Mesenchymal stem cell (in vitro differentiated cells and primary cell): ENCODE measurements at regions not wholly inside any gene's neighbourhood (a gene's known extent, or its start where the extent isn't known, plus 50 kb on each side); places are given as distances from the start of the nearest gene placed in this dataset.

Source experiments
- DNase-seq: peaks from one replicate; pipeline ENCODE4 v3.0.0-alpha.2; 2013
- H2AFZ ChIP-seq: one replicate; pipeline ENCODE4 v1.6.1; 2013; ENCODE audit warnings: low read depth, mild to moderate bottlenecking, control low read depth, inconsistent platforms, low read length, moderate library complexity
- H2AK5ac ChIP-seq: 2 replicates; pipeline ENCODE4 v1.6.1; 2013; ENCODE audit warnings: low read length, moderate library complexity, mild to moderate bottlenecking, inconsistent platforms; ENCODE audit not compliant: severe bottlenecking
- H2BK120ac ChIP-seq: one replicate; pipeline ENCODE4 v1.6.1; 2013; ENCODE audit warnings: low read depth, mild to moderate bottlenecking, inconsistent platforms, low read length, moderate library complexity
- H2BK12ac ChIP-seq, 2 experiments: one replicate each; pipeline ENCODE4 v1.6.1; 2013; ENCODE audit warnings: inconsistent platforms in 2 of 2, low read length in 2 of 2, mild to moderate bottlenecking in 2 of 2, moderate library complexity in 2 of 2, control low read depth in 1 of 2
- H2BK15ac ChIP-seq: one replicate; pipeline ENCODE4 v1.6.1; 2013; ENCODE audit warnings: mild to moderate bottlenecking, low read depth, inconsistent platforms; ENCODE audit not compliant: poor library complexity, severe bottlenecking
- H2BK5ac ChIP-seq: 2 replicates; pipeline ENCODE4 v1.6.1; 2013; ENCODE audit warnings: low read depth, mild to moderate bottlenecking, low read length, control low read depth, inconsistent platforms; ENCODE audit not compliant: poor library complexity, severe bottlenecking
- H3K14ac ChIP-seq, 2 experiments: one replicate each; pipeline ENCODE4 v1.6.1; 2013; ENCODE audit warnings: inconsistent platforms in 2 of 2, low read length in 2 of 2, control low read depth in 1 of 2, mild to moderate bottlenecking in 1 of 2, moderate library complexity in 1 of 2
- H3K18ac ChIP-seq, 2 experiments: one replicate each; pipeline ENCODE4 v1.6.1; 2013; ENCODE audit warnings: inconsistent platforms in 2 of 2, low read length in 2 of 2, control low read depth in 1 of 2, low read depth in 1 of 2, mild to moderate bottlenecking in 1 of 2
- H3K23ac ChIP-seq, 2 experiments: one replicate each; pipeline ENCODE4 v1.6.1; 2013; ENCODE audit warnings: inconsistent platforms in 2 of 2, low read length in 2 of 2, mild to moderate bottlenecking in 2 of 2, moderate library complexity in 2 of 2, control low read depth in 1 of 2
- H3K27ac ChIP-seq: 2 replicates; pipeline ENCODE4 v1.5.1; 2013; ENCODE audit warnings: mild to moderate bottlenecking, moderate library complexity, low read length, control low read depth, inconsistent platforms; ENCODE audit not compliant: poor library complexity, severe bottlenecking
- H3K27me3 ChIP-seq, 2 experiments: 2 replicates each; pipeline versions ENCODE4 v1.6.1 to v1.7.0; 2013; ENCODE audit warnings: low read length in 2 of 2, mild to moderate bottlenecking in 2 of 2, moderate library complexity in 2 of 2, control low read depth in 1 of 2, inconsistent platforms in 1 of 2; ENCODE audit not compliant: control insufficient read depth in 1 of 2, insufficient read depth in 1 of 2
- H3K36me3 ChIP-seq, 2 experiments: 2 replicates each; pipeline versions ENCODE4 v1.6.1 to v1.7.0; 2013; ENCODE audit warnings: low read length in 2 of 2, control low read depth in 1 of 2, inconsistent platforms in 1 of 2, low read depth in 1 of 2, mild to moderate bottlenecking in 1 of 2; ENCODE audit not compliant: insufficient read depth in 2 of 2, control insufficient read depth in 1 of 2
- H3K4ac ChIP-seq, 2 experiments: one replicate each; pipeline ENCODE4 v1.6.1; 2013; ENCODE audit warnings: inconsistent platforms in 2 of 2, low read length in 2 of 2, mild to moderate bottlenecking in 2 of 2, moderate library complexity in 2 of 2, control low read depth in 1 of 2, low read depth in 1 of 2
- H3K4me1 ChIP-seq: 2 replicates; pipeline ENCODE4 v1.6.1; 2013; ENCODE audit warnings: low read depth, low read length, control low read depth; ENCODE audit not compliant: control insufficient read depth, insufficient read depth
- H3K4me2 ChIP-seq: 2 replicates; pipeline ENCODE4 v1.6.1; 2013; ENCODE audit warnings: low read length, mild to moderate bottlenecking, inconsistent platforms; ENCODE audit not compliant: poor library complexity, severe bottlenecking
- H3K4me3 ChIP-seq, 2 experiments: 2 replicates each; pipeline versions ENCODE4 v1.5.1 to v1.7.0; 2013; ENCODE audit warnings: low read length in 2 of 2, mild to moderate bottlenecking in 2 of 2, control low read depth in 1 of 2, low read depth in 1 of 2; ENCODE audit not compliant: insufficient read depth in 1 of 2
- H3K79me1 ChIP-seq: replicated peaks from 2 replicates; pipeline ENCODE4 v1.6.1; 2013; ENCODE audit warnings: mild to moderate bottlenecking, control low read depth, low read length, inconsistent platforms; ENCODE audit not compliant: poor library complexity, severe bottlenecking
- H3K9ac ChIP-seq: 2 replicates; pipeline ENCODE4 v1.7.0; 2013; ENCODE audit warnings: mild to moderate bottlenecking, low read length, moderate library complexity
- H3K9me3 ChIP-seq: 2 replicates; pipeline ENCODE4 v1.7.0; 2013; ENCODE audit warnings: mild to moderate bottlenecking, low read length; ENCODE audit not compliant: control insufficient read depth
- H4K8ac ChIP-seq: one replicate; pipeline ENCODE4 v1.6.1; 2013; ENCODE audit warnings: inconsistent platforms, mild to moderate bottlenecking, low read length, moderate library complexity
- H4K91ac ChIP-seq: one replicate; pipeline ENCODE4 v1.6.1; 2013; ENCODE audit warnings: mild to moderate bottlenecking, low read length, inconsistent platforms
- WGBS: methylation state at CpG from one replicate; pipeline ENCODE4 v1.1.7; 2013; ENCODE audit warnings: mixed read lengths; 5-methylcytosine and 5-hydroxymethylcytosine counted together

- Histone ChIP-seq H2BK12ac (no peak overlapping the region), H2AFZ (no peak overlapping the region), H3K14ac (no peak overlapping the region), H3K79me1 (no peaks in the 10 kb centered on the region), H3K36me3 (no peaks in the 10 kb centered on the region), H3K4me3 (no peak overlapping the region), H3K4me1 (no peaks in the 10 kb centered on the region), H2BK5ac (no peak overlapping the region), H3K9me3 (no peaks in the 10 kb centered on the region), H4K8ac (no peak overlapping the region), H3K23ac (no peak overlapping the region), H3K18ac (no peak overlapping the region), H4K91ac (no peak overlapping the region), H2BK15ac (no peak overlapping the region), H2BK120ac (no peak overlapping the region), H3K4me2 (no peak overlapping the region), H3K4ac (no peak overlapping the region), H3K27me3 (no peaks in the 10 kb centered on the region), H3K9ac (no peak overlapping the region), H2AK5ac (no peak overlapping the region), H3K27ac (no peak overlapping the region)
- DNase-seq = no peak
- 93% methylated on average over 2 of the region's 2 CpGs for WGBS
Measured at GRCh38 chr13:68174893-68175292, 944.8 kb upstream of the PCDH9 start.

- H3K9ac ChIP-seq = no peak overlapping the region
- no peak overlapping the region for H3K23ac ChIP-seq
- no peak overlapping the region for H3K27ac ChIP-seq
- H3K4me1 ChIP-seq = no peaks in the 10 kb centered on the region
- no peak overlapping the region for H2BK12ac ChIP-seq
- no peak overlapping the region for H4K8ac ChIP-seq
- no peak overlapping the region for H3K4ac ChIP-seq
- no peak overlapping the region for H2BK5ac ChIP-seq
- no peak overlapping the region for H3K4me3 ChIP-seq
- H2AFZ ChIP-seq = no peak overlapping the region
- no peaks in the 10 kb centered on the region for H3K27me3 ChIP-seq
- no peaks in the 10 kb centered on the region for H3K79me1 ChIP-seq
- H3K4me2 ChIP-seq = no peak overlapping the region
- no peak overlapping the region for H3K14ac ChIP-seq
- no peaks in the 10 kb centered on the region for H3K9me3 ChIP-seq
- DNase-seq = no peak
- H2BK15ac ChIP-seq = no peak overlapping the region
- H2AK5ac ChIP-seq = no peak overlapping the region
- no peak overlapping the region for H4K91ac ChIP-seq
- WGBS = 70% methylated on average over 2 of the region's 2 CpGs
- H3K36me3 ChIP-seq = no peaks in the 10 kb centered on the region
- H2BK120ac ChIP-seq = no peak overlapping the region
- H3K18ac ChIP-seq = no peak overlapping the region
Measured at GRCh38 chr13:68173111-68173510, 943.0 kb upstream of the PCDH9 start.

GRCh38 chr13:68170961-68171360 lies 940.8 kb upstream of the PCDH9 start:
- Histone ChIP-seq H3K79me1 (no peaks in the 10 kb centered on the region), H2BK120ac (no peak overlapping the region), H3K4me2 (no peak overlapping the region), H3K9me3 (no peaks in the 10 kb centered on the region), H2AFZ (no peak overlapping the region), H2AK5ac (no peak overlapping the region), H3K4me1 (no peaks in the 10 kb centered on the region), H4K91ac (no peak overlapping the region), H3K9ac (no peak overlapping the region), H3K18ac (no peak overlapping the region), H2BK15ac (no peak overlapping the region), H3K36me3 (no peaks in the 10 kb centered on the region), H3K14ac (no peak overlapping the region), H2BK12ac (no peak overlapping the region), H3K4me3 (no peak overlapping the region), H3K4ac (no peak overlapping the region), H3K27me3 (no peaks in the 10 kb centered on the region), H4K8ac (no peak overlapping the region), H3K27ac (no peak overlapping the region), H2BK5ac (no peak overlapping the region), H3K23ac (no peak overlapping the region)
- 96% methylated on average over 36 of the region's 37 CpGs for WGBS
- no peak for DNase-seq

- Histone ChIP-seq H2BK120ac (no peak overlapping the region), H3K4ac (no peak overlapping the region), H3K9ac (no peak overlapping the region), H3K27ac (no peak overlapping the region), H3K4me1 (no peaks in the 10 kb centered on the region), H3K4me3 (no peak overlapping the region), H3K79me1 (no peaks in the 10 kb centered on the region), H3K23ac (no peak overlapping the region), H4K91ac (no peak overlapping the region), H3K4me2 (no peak overlapping the region), H3K36me3 (no peaks in the 10 kb centered on the region), H2AK5ac (no peak overlapping the region), H3K9me3 (no peaks in the 10 kb centered on the region), H3K18ac (no peak overlapping the region), H2BK5ac (no peak overlapping the region), H3K14ac (no peak overlapping the region), H4K8ac (no peak overlapping the region), H2BK15ac (no peak overlapping the region), H2AFZ (no peak overlapping the region), H2BK12ac (no peak overlapping the region), H3K27me3 (no peaks in the 10 kb centered on the region)
- DNase-seq = no peak
Measured at GRCh38 chr13:68168448-68168847, 938.3 kb upstream of the PCDH9 start.
